Peyer's patch (tissue), 4 donors: ENCODE measurements at regions not wholly inside any gene's neighbourhood (a gene's known extent, or its start where the extent isn't known, plus 50 kb on each side); places are given as distances from the start of the nearest gene placed in this dataset.

ENCODE experiments used
- DNase-seq, 3 donors: peaks; one replicate each; pipeline ENCODE4 v3.0.0-alpha.2; 2017 to 2019
- H3K27ac ChIP-seq, 4 donors: fragments of 200-600 bp; sonication (generic); one replicate each; pipeline ENCODE4 v1.5.1; 2016 to 2019
- H3K27me3 ChIP-seq, 2 donors: fragments of 200-600 bp; sonication (generic); one replicate each; pipeline ENCODE4 v1.5.1; 2019
- H3K36me3 ChIP-seq, 3 donors: fragments of 200-600 bp; sonication (generic); one replicate each; pipeline ENCODE4 v1.5.1; 2016 to 2019
- H3K4me1 ChIP-seq, 4 donors: fragments of 200-600 bp; sonication (generic); one replicate each; pipeline ENCODE4 v1.5.1; 2016 to 2019
- H3K4me3 ChIP-seq, 4 donors: fragments of 200-600 bp; sonication (generic); 1 replicate in 3 of 4; 2 replicates in 1 of 4; pipeline ENCODE4 v1.5.1; 2016 to 2019; ENCODE audit warnings: mild to moderate bottlenecking in 1 of 4
- H3K9me3 ChIP-seq, 4 donors: fragments of 200-600 bp; sonication (generic); one replicate each; pipeline ENCODE4 v1.5.1; 2016 to 2019; ENCODE audit warnings: mild to moderate bottlenecking in 1 of 4
- CTCF ChIP-seq, 6 experiments: fragments of 450-650 bp in 4 of 6; fragments of 200-600 bp in 2 of 6; sonication (generic) in 1 of 6; IDR thresholded peaks; one replicate each; pipeline ENCODE4 v1.5.1; 2017 to 2019; ENCODE audit warnings: antibody characterized with exemption in 6 of 6, mild to moderate bottlenecking in 3 of 6, moderate library complexity in 1 of 6
- POLR2A ChIP-seq, 2 donors: fragments of 450-650 bp; IDR thresholded peaks; one replicate each; pipeline ENCODE4 v1.5.1; 2017; ENCODE audit warnings: antibody characterized with exemption in 2 of 2, mild to moderate bottlenecking in 2 of 2, moderate library complexity in 2 of 2

DNA sequence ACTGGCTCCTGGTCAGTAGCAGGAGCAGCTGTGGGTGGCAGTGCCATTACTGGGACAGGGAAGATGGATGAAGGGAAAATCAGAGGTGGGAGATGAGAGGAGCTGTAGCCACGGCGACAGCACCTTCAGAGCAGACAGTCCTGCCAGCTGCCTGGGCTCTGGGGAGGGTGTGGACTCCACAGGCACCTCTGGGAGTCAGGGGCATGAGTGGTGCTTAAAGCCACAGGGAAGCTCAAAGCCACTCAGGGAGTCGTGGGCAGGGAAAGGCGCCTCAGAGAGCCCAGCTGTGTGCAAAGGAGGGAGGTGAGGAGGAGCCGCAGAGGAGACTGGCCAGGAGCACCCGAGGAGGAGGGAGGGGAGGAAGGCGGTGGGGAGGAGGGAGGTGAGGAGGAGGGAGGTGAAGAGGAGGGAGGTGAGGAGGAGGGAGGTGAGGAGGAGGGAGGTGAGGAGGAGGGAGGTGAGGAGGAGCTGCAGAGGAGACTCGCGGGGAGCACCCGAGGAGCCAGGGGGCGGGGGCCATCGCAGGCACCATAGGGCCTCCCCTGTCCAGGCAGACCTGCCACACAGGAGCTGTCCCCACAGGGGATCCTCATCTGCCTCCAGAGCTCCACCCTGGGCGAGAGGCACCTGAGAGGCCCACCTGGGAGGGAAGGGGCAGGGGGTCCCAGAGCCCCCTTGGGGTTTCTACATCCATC, 977.6 kb downstream of the BRD1 start:
- no peaks in the 10 kb centered on the region for H3K27me3 ChIP-seq
- no peaks in the 10 kb centered on the region for H3K4me1 ChIP-seq
- DNase-seq: no peak
- no peaks in the 10 kb centered on the region for H3K36me3 ChIP-seq
- no peaks in the 10 kb centered on the region for H3K9me3 ChIP-seq
- no peak overlapping the region for H3K27ac ChIP-seq
- H3K4me3 ChIP-seq: no peak overlapping the region
- TF ChIP-seq CTCF (IDR thresholded peaks at IDR 0.05) (no peak), POLR2A (IDR thresholded peaks at IDR 0.05) (no peak)

GRCh38 chr22:48849219-48849912, 978.3 kb downstream of the BRD1 start:
- Histone ChIP-seq H3K9me3 (no peaks in the 10 kb centered on the region), H3K27ac (no peak overlapping the region), H3K4me3 (no peak overlapping the region), H3K27me3 (no peaks in the 10 kb centered on the region), H3K4me1 (no peaks in the 10 kb centered on the region), H3K36me3 (no peaks in the 10 kb centered on the region)
- TF ChIP-seq CTCF (IDR thresholded peaks at IDR 0.05): no peak
- no peak for DNase-seq

GRCh38 chr22:48846200-48846599, 981.5 kb downstream of the BRD1 start:
- TF ChIP-seq POLR2A (IDR thresholded peaks at IDR 0.05) (no peak), CTCF (IDR thresholded peaks at IDR 0.05) (no peak)
- DNase-seq: no peak
- Histone ChIP-seq H3K9me3 (no peaks in the 10 kb centered on the region), H3K27me3 (no peaks in the 10 kb centered on the region), H3K4me3 (no peak overlapping the region), H3K4me1 (no peaks in the 10 kb centered on the region), H3K36me3 (no peaks in the 10 kb centered on the region), H3K27ac (no peak overlapping the region)

- TF ChIP-seq CTCF (IDR thresholded peaks at IDR 0.05): no peak
- no peak for TF ChIP-seq POLR2A (IDR thresholded peaks at IDR 0.05)
- Histone ChIP-seq H3K9me3 (no peaks in the 10 kb centered on the region), H3K36me3 (no peaks in the 10 kb centered on the region), H3K27me3 (no peaks in the 10 kb centered on the region), H3K4me1 (no peaks in the 10 kb centered on the region), H3K4me3 (no peak overlapping the region), H3K27ac (no peak overlapping the region)
- no peak for DNase-seq
Observed at GRCh38 chr22:48845356-48845936, 982.2 kb downstream of the BRD1 start.

GRCh38 chr22:48844056-48844675, 983.5 kb downstream of the BRD1 start:
- DNase-seq: no peak
- Histone ChIP-seq H3K27ac (no peak overlapping the region), H3K4me1 (no peaks in the 10 kb centered on the region), H3K4me3 (no peak overlapping the region), H3K27me3 (no peaks in the 10 kb centered on the region), H3K9me3 (no peaks in the 10 kb centered on the region), H3K36me3 (no peaks in the 10 kb centered on the region)
- no peak for TF ChIP-seq CTCF (IDR thresholded peaks at IDR 0.05)
- no peak for TF ChIP-seq POLR2A (IDR thresholded peaks at IDR 0.05)
